NB4 (cell line): ENCODE measurements at regions not wholly inside any gene's neighbourhood (a gene's known extent, or its start where the extent isn't known, plus 50 kb on each side); places are given as distances from the start of the nearest gene placed in this dataset.

Source experiments
- MYC ChIP-seq: IDR thresholded peaks from 2 replicates; pipeline ENCODE4 v1.6.1; 2011; ENCODE audit warnings: low read depth, low read length
- POLR2A ChIP-seq: IDR thresholded peaks from 2 replicates; pipeline ENCODE4 v1.6.1; 2011; ENCODE audit warnings: mild to moderate bottlenecking; ENCODE audit not compliant: insufficient read length; ENCODE audit errors: extremely low read depth
- TF ChIP-seq, protein P1 (sequence below): IDR thresholded peaks from one replicate; pipeline ENCODE4 v1.5.1; 2012; ENCODE audit warnings: low read depth, low read length

DNA sequence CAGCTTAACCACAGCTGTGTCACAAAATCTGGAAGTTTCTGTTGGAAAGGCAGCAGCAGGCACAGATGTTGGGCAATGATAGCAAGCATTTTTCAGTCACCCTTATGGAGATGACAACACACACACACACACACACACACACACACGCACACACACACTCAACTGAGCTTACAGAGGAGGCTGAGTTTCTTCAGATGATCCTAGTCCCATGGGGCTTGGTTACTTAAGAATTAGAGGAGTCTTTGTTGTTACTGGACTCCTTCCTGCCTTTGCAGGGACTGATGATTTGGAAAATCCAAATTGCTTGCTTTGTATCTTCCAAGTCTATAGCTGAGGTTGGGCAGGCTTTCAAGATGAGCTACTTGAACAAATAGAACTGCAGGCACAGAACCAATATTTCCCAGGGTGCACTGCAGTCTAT is 740.1 kb upstream of the PITX2 start:
- TF ChIP-seq, protein P1, sequence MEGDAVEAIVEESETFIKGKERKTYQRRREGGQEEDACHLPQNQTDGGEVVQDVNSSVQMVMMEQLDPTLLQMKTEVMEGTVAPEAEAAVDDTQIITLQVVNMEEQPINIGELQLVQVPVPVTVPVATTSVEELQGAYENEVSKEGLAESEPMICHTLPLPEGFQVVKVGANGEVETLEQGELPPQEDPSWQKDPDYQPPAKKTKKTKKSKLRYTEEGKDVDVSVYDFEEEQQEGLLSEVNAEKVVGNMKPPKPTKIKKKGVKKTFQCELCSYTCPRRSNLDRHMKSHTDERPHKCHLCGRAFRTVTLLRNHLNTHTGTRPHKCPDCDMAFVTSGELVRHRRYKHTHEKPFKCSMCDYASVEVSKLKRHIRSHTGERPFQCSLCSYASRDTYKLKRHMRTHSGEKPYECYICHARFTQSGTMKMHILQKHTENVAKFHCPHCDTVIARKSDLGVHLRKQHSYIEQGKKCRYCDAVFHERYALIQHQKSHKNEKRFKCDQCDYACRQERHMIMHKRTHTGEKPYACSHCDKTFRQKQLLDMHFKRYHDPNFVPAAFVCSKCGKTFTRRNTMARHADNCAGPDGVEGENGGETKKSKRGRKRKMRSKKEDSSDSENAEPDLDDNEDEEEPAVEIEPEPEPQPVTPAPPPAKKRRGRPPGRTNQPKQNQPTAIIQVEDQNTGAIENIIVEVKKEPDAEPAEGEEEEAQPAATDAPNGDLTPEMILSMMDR: no peak
- TF ChIP-seq POLR2A (no peak), MYC (no peak)
